PFSK-1 (cell line): ENCODE measurements at regions not wholly inside any gene's neighbourhood (a gene's known extent, or its start where the extent isn't known, plus 50 kb on each side); places are given as distances from the start of the nearest gene placed in this dataset.

Source experiments
- REST ChIP-seq, 2 experiments: IDR thresholded peaks; 2 replicates each; pipeline versions ENCODE4 v1.6.1 to v1.8.0; 2011 to 2012; ENCODE audit warnings: low read depth in 2 of 2, low read length in 2 of 2, control low read depth in 1 of 2, inconsistent platforms in 1 of 2, mild to moderate bottlenecking in 1 of 2, moderate library complexity in 1 of 2; ENCODE audit not compliant: insufficient read depth in 1 of 2
- SIN3A ChIP-seq: IDR thresholded peaks from 2 replicates; pipeline ENCODE4 v1.6.1; 2012; ENCODE audit warnings: mild to moderate bottlenecking, low read length, moderate library complexity, borderline replicate concordance; ENCODE audit not compliant: insufficient read depth

DNA sequence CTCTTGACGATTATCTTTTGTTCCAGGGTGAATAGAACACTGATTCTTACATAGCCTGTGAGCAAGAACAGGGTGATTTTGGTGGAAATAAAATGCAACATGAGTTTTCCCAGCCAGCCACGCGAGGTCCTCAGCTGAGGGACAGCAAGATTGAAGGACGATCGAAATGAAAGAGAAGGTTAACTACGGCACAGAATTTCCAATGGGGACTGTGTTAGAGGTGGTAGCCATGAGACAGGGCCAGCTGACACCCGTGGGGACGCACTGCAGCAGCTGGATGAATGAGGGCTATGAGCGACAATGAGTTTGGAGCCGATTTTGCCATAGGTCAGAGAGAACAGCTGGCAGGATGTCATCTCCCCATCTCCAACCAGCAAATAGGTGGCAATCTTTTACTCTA is 243.4 kb upstream of the PELI2 start:
- TF ChIP-seq REST (IDR thresholded peaks at IDR 0.05; ENCODE audit: insufficient read depth in 1 of 2, low read depth in 2 of 2, low read length in 2 of 2) (no peak), SIN3A (no peak)
